HG03378 (cell line): ENCODE measurements at regions not wholly inside any gene's neighbourhood (a gene's known extent, or its start where the extent isn't known, plus 50 kb on each side); places are given as distances from the start of the nearest gene placed in this dataset.

Experiments used
- ATAC-seq: cut with Tn5 transposase; IDR thresholded peaks from one replicate; pipeline ENCODE4 v1.9.1; 2021; ENCODE audit warnings: mild to moderate bottlenecking, moderate library complexity; ENCODE audit not compliant: unreplicated experiment

- no peak for ATAC-seq
Measured at GRCh38 chr9:2346277-2346913, 275.2 kb upstream of the VLDLR start.

- no peak for ATAC-seq
Measured at GRCh38 chr9:2351324-2351723, 270.3 kb upstream of the VLDLR start.

DNA sequence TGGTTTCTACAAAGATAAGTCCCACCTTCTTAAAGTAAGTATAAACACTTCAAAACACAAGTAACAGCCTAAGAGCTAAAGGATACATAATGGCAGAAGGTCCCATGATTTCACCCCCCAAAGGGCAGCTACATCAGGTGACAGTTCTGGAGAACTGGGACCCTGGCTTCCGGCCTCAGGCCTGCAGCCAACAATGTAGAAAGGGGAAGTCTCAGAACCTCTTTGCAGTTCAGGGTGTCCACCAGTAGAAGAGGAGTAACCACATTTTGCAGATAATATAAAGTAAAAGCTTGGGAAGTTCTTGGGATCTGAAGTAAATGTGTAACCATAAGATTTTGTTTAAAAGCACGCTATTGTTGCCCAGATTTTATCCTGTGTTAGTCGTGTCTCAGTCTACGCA, 267.4 kb upstream of the VLDLR start:
- no peak for ATAC-seq

- ATAC-seq: no peak
Measured at GRCh38 chr9:2354856-2355696, 266.5 kb upstream of the VLDLR start.

GRCh38 chr9:2355697-2355983, 265.9 kb upstream of the VLDLR start:
- ATAC-seq: no peak

- no peak for ATAC-seq
Measured at GRCh38 chr9:2356041-2356790, 265.4 kb upstream of the VLDLR start.

DNA sequence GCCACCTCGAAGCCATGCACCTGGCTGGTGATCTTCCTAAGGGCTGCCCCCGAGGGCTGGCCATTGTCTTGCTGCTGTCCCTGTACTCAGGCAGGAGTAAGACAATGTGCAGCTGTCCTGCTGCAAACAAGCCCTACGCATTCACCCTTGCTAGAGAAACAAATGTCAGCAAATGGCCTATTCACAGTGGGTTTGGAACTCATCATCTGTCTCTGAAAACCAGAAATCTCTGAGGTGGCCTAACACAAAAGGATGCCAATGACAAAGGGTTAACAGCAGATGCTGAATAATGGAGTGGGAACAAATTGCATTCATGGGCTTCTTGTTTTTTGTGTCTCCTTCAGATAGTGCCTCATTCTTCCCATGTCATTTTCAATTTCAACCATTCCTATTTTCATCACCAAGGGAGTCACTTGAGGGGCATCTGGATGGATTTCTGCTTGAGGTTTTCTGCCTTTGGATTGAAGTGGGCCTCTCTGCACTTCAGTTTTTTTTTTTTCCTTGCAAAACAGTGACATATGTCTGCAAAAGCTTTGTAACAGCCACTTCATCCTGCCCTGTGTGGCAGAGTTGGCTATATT, 261.6 kb upstream of the VLDLR start:
- no peak for ATAC-seq

DNA sequence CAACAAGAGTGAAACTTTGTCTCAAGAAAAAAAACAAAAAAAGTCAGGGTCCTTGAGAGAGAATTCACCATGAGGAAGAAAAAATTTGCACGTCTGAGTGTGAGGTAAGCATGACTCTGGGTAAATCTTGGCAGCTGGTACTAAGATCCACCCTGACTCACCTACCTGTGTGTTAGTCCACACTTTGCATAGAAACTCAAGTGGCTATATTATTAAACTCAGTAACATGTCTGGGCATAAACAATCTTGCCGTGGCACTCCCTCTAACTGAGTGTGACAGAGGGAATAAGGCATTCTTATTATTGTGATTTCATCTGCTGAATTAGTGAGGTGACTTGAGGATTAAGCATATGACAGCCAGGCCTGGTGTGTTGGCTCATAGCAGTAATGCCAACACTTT, 259.4 kb upstream of the VLDLR start:
- no peak for ATAC-seq

- no peak for ATAC-seq
Measured at GRCh38 chr9:2363138-2363745, 258.3 kb upstream of the VLDLR start.

- no peak for ATAC-seq
Measured at GRCh38 chr9:2363781-2364180, 257.8 kb upstream of the VLDLR start.

DNA sequence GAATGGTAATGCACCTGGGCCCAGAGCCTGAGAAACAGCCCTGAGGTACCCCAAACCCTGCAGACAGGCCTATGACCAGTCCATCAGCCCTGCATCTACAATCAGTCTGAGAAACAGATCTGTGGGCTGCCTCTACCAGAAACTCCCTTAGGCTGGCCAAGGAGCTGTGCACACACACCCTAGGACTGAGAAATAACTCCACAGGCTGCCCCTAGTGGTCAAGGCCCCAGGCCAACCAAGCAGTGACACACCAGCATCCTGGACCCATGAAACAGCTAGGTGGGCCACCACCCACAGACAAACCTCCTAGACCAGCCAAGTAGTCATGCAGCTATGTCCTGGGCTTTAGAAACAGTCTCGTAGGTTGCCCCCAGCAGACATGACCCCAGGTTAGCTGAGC, 253.6 kb upstream of the VLDLR start:
- no peak for ATAC-seq

- ATAC-seq: no peak
Measured at GRCh38 chr9:2373648-2374047, 247.9 kb upstream of the VLDLR start.

- ATAC-seq: no peak
Measured at GRCh38 chr9:2375114-2375513, 246.5 kb upstream of the VLDLR start.

- no peak for ATAC-seq
Measured at GRCh38 chr9:2377117-2377516, 244.5 kb upstream of the VLDLR start.

- ATAC-seq: no peak
Measured at GRCh38 chr9:2377834-2378233, 243.8 kb upstream of the VLDLR start.

- no peak for ATAC-seq
Measured at GRCh38 chr9:2378266-2378665, 243.3 kb upstream of the VLDLR start.

DNA sequence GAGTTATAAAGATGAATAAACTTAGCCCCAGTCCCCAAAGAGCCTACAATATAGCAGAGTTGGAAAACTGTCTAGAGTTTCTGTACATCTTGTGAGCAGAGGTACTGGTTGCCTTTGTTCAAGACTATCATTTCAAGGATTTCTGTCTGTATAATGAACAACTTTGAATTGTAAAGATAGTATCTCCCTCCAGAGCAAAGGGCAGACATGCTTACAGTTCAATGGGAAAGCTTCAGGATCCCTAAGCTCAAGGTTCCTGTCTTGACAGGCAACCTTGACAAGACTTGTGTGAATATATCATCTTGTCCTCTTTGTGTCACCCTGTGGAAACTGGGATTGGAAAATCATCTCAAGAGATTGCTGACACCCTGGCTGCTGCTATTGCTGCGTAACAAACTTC, 242.8 kb upstream of the VLDLR start:
- no peak for ATAC-seq

- no peak for ATAC-seq
Measured at GRCh38 chr9:2384741-2385140, 236.8 kb upstream of the VLDLR start.

GRCh38 chr9:2385746-2386145, 235.8 kb upstream of the VLDLR start:
- no peak for ATAC-seq

- ATAC-seq: no peak
Measured at GRCh38 chr9:2386566-2386965, 235.0 kb upstream of the VLDLR start.

DNA sequence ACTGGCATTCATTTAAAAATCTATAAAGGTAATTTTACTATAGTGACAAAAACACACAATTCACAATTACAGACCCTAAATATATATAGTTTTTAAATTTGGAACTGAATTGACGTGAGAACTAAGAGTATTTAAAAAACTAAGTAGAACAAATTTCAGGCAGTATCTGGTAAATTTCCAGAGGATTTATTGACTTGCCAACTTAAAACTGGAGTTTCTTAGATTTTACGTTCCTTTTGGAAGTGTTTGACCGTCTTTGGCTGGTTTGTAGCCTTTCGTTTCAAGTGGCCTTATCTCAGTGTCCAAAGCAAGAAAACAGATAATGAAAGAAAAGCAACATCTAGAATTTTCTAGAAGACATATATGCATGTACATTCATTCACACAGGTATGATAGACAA, 234.4 kb upstream of the VLDLR start:
- ATAC-seq: no peak
